MCF 10A (cell line): ENCODE measurements at regions not wholly inside any gene's neighbourhood (a gene's known extent, or its start where the extent isn't known, plus 50 kb on each side); places are given as distances from the start of the nearest gene placed in this dataset.
A peak's percentile ranks its signal among the peaks of the same experiment; 100 is the strongest.

Source experiments
- BruUV-seq: library from RNA; stranded (reverse); fragments of 400-500 nt; replicated peaks from 2 replicates; lab custom pipeline; 2021; lab: Mats Ljungman, UMichigan
- CTCF ChIA-PET: fragments of 300-600 bp; sonication (Branson Sonifier 250); formaldehyde crosslinking; extraction: SDS; loops from one replicate; lab custom pipeline; 2021; ENCODE audit warnings: antibody characterized with exemption, inconsistent platforms; lab: Yijun Ruan, JAX
- POLR2A ChIA-PET: fragments of 300-600, 350-650 bp; sonication (Branson Sonifier 250); formaldehyde crosslinking; extraction: SDS; loops from one replicate; lab custom pipeline; 2020; ENCODE audit warnings: antibody characterized with exemption, inconsistent platforms; lab: Yijun Ruan, JAX
- DNase-seq: peaks from one replicate; pipeline ENCODE4 v3.0.0-alpha.2; 2018; ENCODE audit not compliant: unreplicated experiment
- H3K27ac Mint-ChIP-seq: one replicate; pipeline ENCODE4 v1.8.0; 2022; ENCODE audit warnings: mild to moderate bottlenecking, low read depth, mixed read lengths; ENCODE audit not compliant: unreplicated experiment
- H3K27me3 Mint-ChIP-seq: one replicate; pipeline ENCODE4 v1.8.0; 2022; ENCODE audit warnings: mixed read lengths; ENCODE audit not compliant: insufficient read depth, unreplicated experiment
- H3K36me3 Mint-ChIP-seq: one replicate; pipeline ENCODE4 v1.8.0; 2022; ENCODE audit warnings: mild to moderate bottlenecking, moderate library complexity, mixed read lengths; ENCODE audit not compliant: insufficient read depth, unreplicated experiment
- H3K4me1 Mint-ChIP-seq: one replicate; pipeline ENCODE4 v1.8.0; 2022; ENCODE audit warnings: mixed read lengths; ENCODE audit not compliant: insufficient read depth, unreplicated experiment
- H3K4me3 Mint-ChIP-seq: one replicate; pipeline ENCODE4 v1.8.0; 2022; ENCODE audit warnings: mild to moderate bottlenecking, moderate library complexity, mixed read lengths; ENCODE audit not compliant: unreplicated experiment
- H3K9me3 Mint-ChIP-seq: one replicate; pipeline ENCODE4 v1.8.0; 2022; ENCODE audit warnings: mixed read lengths; ENCODE audit not compliant: unreplicated experiment
- intact Hi-C: fragments of 100-400 bp; cut with micrococcal nuclease; formaldehyde crosslinking; loops from 2 replicates; pipeline ENCODE4 v1.14.1; 2022
- TF ChIP-seq, protein P1 (sequence below): fragments of 200-600 bp; IDR thresholded peaks from one replicate; pipeline ENCODE4 v1.8.0; 2022; ENCODE audit warnings: antibody characterized with exemption, mild to moderate bottlenecking; ENCODE audit not compliant: unreplicated experiment

DNA sequence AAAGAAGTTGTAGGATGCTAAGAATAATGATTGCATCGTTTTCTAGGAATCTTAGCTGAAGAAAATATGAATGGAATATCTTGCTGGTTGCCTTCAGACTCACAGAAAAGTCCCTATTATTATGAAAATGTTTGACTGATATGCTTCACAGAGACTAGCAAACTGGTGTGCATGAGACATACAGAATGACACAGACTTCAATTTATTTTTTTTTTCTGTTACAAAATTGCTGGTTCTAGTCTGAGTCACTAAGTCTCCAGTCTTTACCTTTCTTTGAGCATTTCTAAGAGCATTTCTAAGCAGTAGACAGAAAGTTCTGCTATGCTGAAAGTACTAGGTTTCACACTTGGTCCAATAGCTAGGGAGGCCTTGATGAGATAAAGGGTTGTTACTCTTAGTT is 377.6 kb upstream of the ATP2B1 start:
- TF ChIP-seq, protein P1, sequence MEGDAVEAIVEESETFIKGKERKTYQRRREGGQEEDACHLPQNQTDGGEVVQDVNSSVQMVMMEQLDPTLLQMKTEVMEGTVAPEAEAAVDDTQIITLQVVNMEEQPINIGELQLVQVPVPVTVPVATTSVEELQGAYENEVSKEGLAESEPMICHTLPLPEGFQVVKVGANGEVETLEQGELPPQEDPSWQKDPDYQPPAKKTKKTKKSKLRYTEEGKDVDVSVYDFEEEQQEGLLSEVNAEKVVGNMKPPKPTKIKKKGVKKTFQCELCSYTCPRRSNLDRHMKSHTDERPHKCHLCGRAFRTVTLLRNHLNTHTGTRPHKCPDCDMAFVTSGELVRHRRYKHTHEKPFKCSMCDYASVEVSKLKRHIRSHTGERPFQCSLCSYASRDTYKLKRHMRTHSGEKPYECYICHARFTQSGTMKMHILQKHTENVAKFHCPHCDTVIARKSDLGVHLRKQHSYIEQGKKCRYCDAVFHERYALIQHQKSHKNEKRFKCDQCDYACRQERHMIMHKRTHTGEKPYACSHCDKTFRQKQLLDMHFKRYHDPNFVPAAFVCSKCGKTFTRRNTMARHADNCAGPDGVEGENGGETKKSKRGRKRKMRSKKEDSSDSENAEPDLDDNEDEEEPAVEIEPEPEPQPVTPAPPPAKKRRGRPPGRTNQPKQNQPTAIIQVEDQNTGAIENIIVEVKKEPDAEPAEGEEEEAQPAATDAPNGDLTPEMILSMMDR, result no peak
- no peaks in the 10 kb centered on the region for H3K27me3 Mint-ChIP-seq
- POLR2A ChIA-PET, result interaction anchor here (0.6 to 1.0 kb wide), 3 partner anchors 25 to 259 kb away, joined by 3 to 5 read pairs (median 3); no protein-coding TSS in a partner anchor
- DNase-seq, result peak; percentile 18
- intact Hi-C loops, result no loop called here
- no TSS peak for BruUV-seq
- H3K36me3 Mint-ChIP-seq, result no peaks in the 10 kb centered on the region
- no peak overlapping the region for H3K4me3 Mint-ChIP-seq
- peaks cover 12% of the 10 kb centered on the region for H3K4me1 Mint-ChIP-seq
- CTCF ChIA-PET, result interaction anchor here (0.6 to 1.0 kb wide), 3 partner anchors 10 to 629 kb away, joined by 3 to 5 read pairs (median 4); no protein-coding TSS in a partner anchor
- no peaks in the 10 kb centered on the region for H3K9me3 Mint-ChIP-seq
- H3K27ac Mint-ChIP-seq, result no peak overlapping the region

DNA sequence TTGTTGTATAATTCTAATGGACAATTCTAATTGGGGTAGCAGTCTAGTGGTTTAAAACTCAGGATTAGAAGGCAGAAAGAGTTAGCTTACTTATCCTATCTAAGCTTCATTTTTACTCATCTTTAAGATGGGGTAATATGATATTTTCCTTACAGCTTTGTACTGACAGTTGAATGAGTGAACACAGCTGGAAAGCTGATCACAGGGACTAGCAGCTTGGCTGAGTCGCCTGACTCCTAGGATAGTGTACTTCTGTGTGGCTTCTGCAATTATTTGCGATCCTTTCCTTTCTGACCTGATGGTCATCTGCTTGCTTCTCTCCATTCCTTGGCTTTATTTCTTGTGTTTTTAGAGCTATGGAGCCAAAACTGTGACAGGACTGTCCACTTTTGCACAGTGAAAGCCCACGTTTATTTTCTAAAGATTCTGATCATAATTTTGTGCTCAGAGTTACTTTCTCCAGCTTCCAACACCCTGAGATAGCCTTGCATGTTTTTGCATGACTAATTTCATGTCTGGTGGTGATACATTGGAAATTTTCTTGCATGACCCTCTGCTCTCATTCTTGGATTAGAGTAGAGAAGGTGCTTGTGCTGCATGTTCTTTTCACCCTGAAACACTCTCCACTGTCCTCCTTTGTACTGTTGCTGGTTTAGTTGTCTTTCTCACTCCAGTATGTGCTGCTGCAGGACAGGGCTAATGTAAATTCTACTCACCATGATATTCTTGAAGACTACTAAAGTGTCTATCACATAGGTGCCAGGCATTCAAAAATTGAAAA is 377.0 kb upstream of the ATP2B1 start:
- no TSS peak for BruUV-seq
- intact Hi-C loops, result no loop called here
- Mint-ChIP-seq H3K4me1 (peaks cover 6% of the 10 kb centered on the region), H3K36me3 (no peaks in the 10 kb centered on the region), H3K4me3 (no peak overlapping the region), H3K27ac (no peak overlapping the region), H3K27me3 (no peaks in the 10 kb centered on the region), H3K9me3 (no peaks in the 10 kb centered on the region)
- TF ChIP-seq, protein P1, result no peak
- ChIA-PET CTCF (interaction anchor here (0.6 to 1.0 kb wide), 3 partner anchors 9 to 630 kb away, joined by 3 to 5 read pairs (median 4); no protein-coding TSS in a partner anchor), POLR2A (interaction anchor here (0.6 to 1.0 kb wide), 4 partner anchors 9 to 259 kb away, joined by 3 to 5 read pairs (median 3); no protein-coding TSS in a partner anchor)
- no peak for DNase-seq

DNA sequence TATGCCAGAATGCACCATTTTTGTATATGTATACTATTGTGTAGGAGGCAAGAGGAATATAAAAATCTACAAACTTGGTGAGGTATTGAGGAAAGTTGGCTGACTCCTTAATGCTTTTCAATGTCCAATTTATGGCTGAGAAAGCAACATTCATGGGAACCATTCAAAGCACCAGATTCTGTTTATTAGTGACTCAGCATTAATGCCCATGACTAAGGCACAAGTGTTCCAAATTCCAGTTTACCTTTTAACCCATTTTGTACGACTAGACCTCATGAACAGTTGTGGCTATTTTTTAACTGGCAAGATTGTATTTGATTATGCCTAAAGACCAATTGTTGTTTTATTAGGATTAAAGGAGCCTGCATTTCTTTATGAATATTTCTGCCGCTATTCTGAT is 375.4 kb upstream of the ATP2B1 start:
- no TSS peak for BruUV-seq
- intact Hi-C loops, result no loop called here
- ChIA-PET CTCF (interaction anchor here (0.8 kb wide), 1 partner anchor 18 kb away, joined by 3 read pairs; no protein-coding TSS in a partner anchor), POLR2A (interaction anchor here (0.9 kb wide), 1 partner anchor 37 kb away, joined by 3 read pairs; no protein-coding TSS in a partner anchor)
- no peaks in the 10 kb centered on the region for H3K4me1 Mint-ChIP-seq
- TF ChIP-seq, protein P1, result no peak
- no peaks in the 10 kb centered on the region for H3K27me3 Mint-ChIP-seq
- H3K4me3 Mint-ChIP-seq, result no peak overlapping the region
- no peak overlapping the region for H3K27ac Mint-ChIP-seq
- DNase-seq, result no peak
- H3K9me3 Mint-ChIP-seq, result no peaks in the 10 kb centered on the region
- no peaks in the 10 kb centered on the region for H3K36me3 Mint-ChIP-seq

DNA sequence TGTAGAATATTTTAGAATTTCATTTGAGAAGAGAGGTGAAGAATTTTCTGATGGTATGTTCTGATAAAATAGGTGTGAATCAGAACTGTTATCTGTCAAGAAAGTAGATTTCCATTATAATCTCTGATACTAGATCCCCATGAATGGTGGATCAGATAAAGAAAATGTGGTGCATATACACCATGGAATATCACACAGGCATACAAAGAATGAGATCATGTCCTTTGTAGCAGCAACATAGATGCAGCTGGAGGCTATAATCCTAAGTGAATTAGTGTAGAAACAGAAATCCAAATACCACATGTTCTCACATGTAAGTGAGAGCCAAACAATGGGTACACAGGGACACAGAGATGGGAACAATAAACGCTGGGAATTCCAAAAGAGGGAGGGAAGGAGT is 372.0 kb upstream of the ATP2B1 start:
- TF ChIP-seq, protein P1, result no peak
- no peak for DNase-seq
- Mint-ChIP-seq H3K9me3 (no peaks in the 10 kb centered on the region), H3K27me3 (no peaks in the 10 kb centered on the region), H3K36me3 (no peaks in the 10 kb centered on the region), H3K27ac (no peak overlapping the region), H3K4me3 (no peak overlapping the region), H3K4me1 (no peaks in the 10 kb centered on the region)
- ChIA-PET CTCF (no interaction called here), POLR2A (interaction anchor here (0.6 to 1.0 kb wide), 2 partner anchors 23 to 136 kb away, joined by 3 to 5 read pairs; no protein-coding TSS in a partner anchor)
- BruUV-seq, result no TSS peak
- intact Hi-C loops, result no loop called here
